Spleen (tissue), 7 donors: ENCODE measurements at regions not wholly inside any gene's neighbourhood (a gene's known extent, or its start where the extent isn't known, plus 50 kb on each side); places are given as distances from the start of the nearest gene placed in this dataset.

Experiments used
- CTCF ChIP-seq, 11 experiments: fragments of 200-600 bp in 7 of 11; fragments of 450-650 bp in 4 of 11; sonication (generic) in 4 of 11; IDR thresholded peaks in 8 of 11; conservative IDR thresholded peaks in 3 of 11; 1 replicate in 7 of 11; 2 replicates in 4 of 11; pipeline versions ENCODE4 v1.4.0 to v1.8.0; 2016 to 2021; ENCODE audit warnings: antibody characterized with exemption in 11 of 11, inconsistent platforms in 4 of 11, mild to moderate bottlenecking in 1 of 11
- POLR2A ChIP-seq, 3 donors: fragments of 450-650 bp; IDR thresholded peaks; one replicate each; pipeline ENCODE4 v1.5.1; 2017; ENCODE audit warnings: antibody characterized with exemption in 3 of 3, mild to moderate bottlenecking in 1 of 3
- POLR2AphosphoS5 ChIP-seq, 3 donors: sonication (generic); formaldehyde crosslinking; IDR thresholded peaks; one replicate each; pipeline ENCODE4 v1.5.1; 2017; ENCODE audit warnings: antibody characterized with exemption in 3 of 3
- donor health status: DM: no; HTN: no; CAD: no; lungs with moderate emphysema.
- donor health status: DM: no; HTN: no; CAD: no.
- donor health status: DM: no; HTN: no; CAD: no.

GRCh38 chr3:161957467-161957866 is 460.9 kb downstream of the OTOL1 start:
- TF ChIP-seq POLR2AphosphoS5 (IDR thresholded peaks at IDR 0.05) (no peak), POLR2A (IDR thresholded peaks at IDR 0.05) (no peak), CTCF (IDR thresholded peaks at IDR 0.05 in 8 of 11, conservative IDR thresholded peaks at IDR 0.05 in 3 of 11) (no peak)
